IMR-90 (cell line): ENCODE measurements at regions not wholly inside any gene's neighbourhood (a gene's known extent, or its start where the extent isn't known, plus 50 kb on each side); places are given as distances from the start of the nearest gene placed in this dataset.

Source experiments
- BHLHE40 ChIP-seq: fragments of 150-350 bp; IDR thresholded peaks from 2 replicates; pipeline ENCODE4 v1.6.1; 2016; ENCODE audit warnings: mild to moderate bottlenecking, low read depth, low read length
- CTCF ChIP-seq: conservative IDR thresholded peaks from 2 replicates; pipeline ENCODE4 v1.5.1; 2012; ENCODE audit warnings: mild to moderate bottlenecking, low read depth, low read length, improper control_type of control experiment
- MXI1 ChIP-seq: IDR thresholded peaks from 2 replicates; pipeline ENCODE4 v1.6.1; 2012; ENCODE audit warnings: low read depth, mild to moderate bottlenecking, low read length, moderate library complexity, borderline replicate concordance

GRCh38 chr5:110823571-110823970, 84.8 kb downstream of the SLC25A46 start:
- TF ChIP-seq MXI1, result no peak
- no peak for TF ChIP-seq CTCF
- TF ChIP-seq BHLHE40, result no peak
